HEK293T (cell line): ENCODE measurements at regions not wholly inside any gene's neighbourhood (a gene's known extent, or its start where the extent isn't known, plus 50 kb on each side); places are given as distances from the start of the nearest gene placed in this dataset.

ENCODE experiments used
- ARNT ChIP-seq: fragments of 450-650 bp; IDR thresholded peaks from 2 replicates; pipeline ENCODE4 v1.6.1; 2017; ENCODE audit warnings: mild to moderate bottlenecking
- BHLHE40 ChIP-seq: fragments of 450-650 bp; IDR thresholded peaks from 2 replicates; pipeline ENCODE4 v1.6.1; 2016; ENCODE audit warnings: mild to moderate bottlenecking, moderate library complexity, borderline replicate concordance
- CTBP1 ChIP-seq: fragments of 450-650 bp; IDR thresholded peaks from 2 replicates; pipeline ENCODE4 v1.6.1; 2016; ENCODE audit warnings: borderline replicate concordance
- ELF4 ChIP-seq: fragments of 450-650 bp; IDR thresholded peaks from 2 replicates; pipeline ENCODE4 v1.6.1; 2017; ENCODE audit warnings: antibody characterized with exemption
- FOXK2 ChIP-seq: fragments of 450-650 bp; IDR thresholded peaks from 2 replicates; pipeline ENCODE4 v1.6.1; 2016; ENCODE audit warnings: mild to moderate bottlenecking
- FOXM1 ChIP-seq: fragments of 450-650 bp; IDR thresholded peaks from 2 replicates; pipeline ENCODE4 v1.6.1; 2017; ENCODE audit warnings: mild to moderate bottlenecking, borderline replicate concordance
- HDGF ChIP-seq: fragments of 450-650 bp; IDR thresholded peaks from 2 replicates; pipeline ENCODE4 v1.6.1; 2017; ENCODE audit warnings: antibody characterized with exemption, borderline replicate concordance
- NFRKB ChIP-seq: fragments of 450-650 bp; IDR thresholded peaks from 2 replicates; pipeline ENCODE4 v1.6.1; 2016; ENCODE audit warnings: mild to moderate bottlenecking, moderate library complexity
- SP1 ChIP-seq: fragments of 450-650 bp; IDR thresholded peaks from 2 replicates; pipeline ENCODE4 v1.6.1; 2017
- SUZ12 ChIP-seq: fragments of 450-650 bp; IDR thresholded peaks from 2 replicates; pipeline ENCODE4 v1.6.1; 2016; ENCODE audit warnings: mild to moderate bottlenecking
- TARDBP ChIP-seq: fragments of 450-650 bp; IDR thresholded peaks from 2 replicates; pipeline ENCODE4 v1.6.1; 2016
- ZNF384 ChIP-seq: fragments of 450-650 bp; IDR thresholded peaks from 2 replicates; pipeline ENCODE4 v1.6.1; 2016
- TF ChIP-seq, protein P1 (sequence below): fragments of 450-650 bp; IDR thresholded peaks from 2 replicates; pipeline ENCODE4 v1.6.1; 2016

DNA sequence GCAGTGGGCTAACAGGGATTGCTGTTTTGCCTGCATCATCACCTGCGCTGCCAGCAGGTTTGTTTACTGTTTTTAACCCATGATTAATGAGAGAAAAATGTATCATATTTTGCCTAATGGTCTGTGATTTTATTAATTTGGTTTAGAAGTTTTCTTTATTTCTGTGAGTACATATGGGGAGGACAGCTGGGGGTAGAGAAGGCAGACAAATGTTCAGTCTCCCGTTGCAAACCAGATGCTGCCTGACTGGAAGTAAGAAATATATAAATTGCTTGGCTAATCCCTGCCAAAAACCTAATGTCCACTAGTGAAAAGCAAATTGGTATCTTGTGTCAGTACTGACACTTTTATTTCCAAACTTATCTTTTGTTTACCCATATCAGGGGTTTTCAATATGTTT lies 1766.1 kb upstream of the C9orf72 start:
- TF ChIP-seq FOXK2 = no peak
- TF ChIP-seq TARDBP = no peak
- no peak for TF ChIP-seq SUZ12
- no peak for TF ChIP-seq CTBP1
- no peak for TF ChIP-seq ZNF384
- TF ChIP-seq, protein P1, sequence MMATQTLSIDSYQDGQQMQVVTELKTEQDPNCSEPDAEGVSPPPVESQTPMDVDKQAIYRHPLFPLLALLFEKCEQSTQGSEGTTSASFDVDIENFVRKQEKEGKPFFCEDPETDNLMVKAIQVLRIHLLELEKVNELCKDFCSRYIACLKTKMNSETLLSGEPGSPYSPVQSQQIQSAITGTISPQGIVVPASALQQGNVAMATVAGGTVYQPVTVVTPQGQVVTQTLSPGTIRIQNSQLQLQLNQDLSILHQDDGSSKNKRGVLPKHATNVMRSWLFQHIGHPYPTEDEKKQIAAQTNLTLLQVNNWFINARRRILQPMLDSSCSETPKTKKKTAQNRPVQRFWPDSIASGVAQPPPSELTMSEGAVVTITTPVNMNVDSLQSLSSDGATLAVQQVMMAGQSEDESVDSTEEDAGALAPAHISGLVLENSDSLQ = no peak
- no peak for TF ChIP-seq FOXM1
- TF ChIP-seq HDGF = no peak
- no peak for TF ChIP-seq BHLHE40
- no peak for TF ChIP-seq NFRKB
- TF ChIP-seq ARNT = no peak
- no peak for TF ChIP-seq SP1
- no peak for TF ChIP-seq ELF4
